ENCODE measurements at regions not wholly inside any gene's neighbourhood (a gene's known extent, or its start where the extent isn't known, plus 50 kb on each side); places are given as distances from the start of the nearest gene placed in this dataset.

- no peak for DNase-seq
Measured at GRCh38 chr20:17138237-17138636, 88.6 kb upstream of the PCSK2 start.

DNA sequence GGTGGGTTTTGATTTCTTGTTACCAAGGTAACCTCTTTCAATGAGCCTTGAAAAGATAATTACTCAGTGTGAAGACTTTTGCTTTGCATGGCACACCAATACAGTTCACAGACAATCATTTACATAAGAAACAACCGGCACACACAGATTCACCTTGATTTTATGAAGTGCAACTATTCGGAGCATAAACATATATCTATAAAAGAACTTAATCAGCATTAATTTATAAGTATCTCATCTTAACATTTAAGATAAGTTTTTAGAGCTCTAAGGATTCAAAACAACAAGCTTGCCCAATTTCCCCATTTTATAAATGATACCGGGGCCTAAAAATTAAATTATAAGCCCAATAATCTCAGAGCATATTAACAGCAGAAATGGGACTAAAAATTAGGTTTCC, 85.9 kb upstream of the PCSK2 start:
- no peak for DNase-seq

DNA sequence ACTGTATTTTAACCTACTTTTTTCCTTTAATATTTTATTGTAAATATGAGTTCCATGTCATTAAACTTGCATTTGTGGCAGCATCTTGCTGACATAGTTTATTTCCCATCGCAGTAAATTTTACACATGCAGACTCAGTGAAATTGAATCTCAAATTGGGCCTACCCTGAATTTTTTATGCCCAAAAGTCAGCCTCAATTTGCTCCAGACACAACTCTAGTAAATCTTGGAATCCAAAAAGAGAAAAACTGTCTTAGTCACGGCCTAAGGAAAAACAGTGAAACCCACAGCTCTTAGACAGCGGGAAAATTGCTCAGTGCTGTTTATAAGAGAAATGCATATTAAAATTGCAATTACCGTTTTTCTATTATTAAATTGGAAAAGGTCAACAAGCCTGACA, 85.3 kb upstream of the PCSK2 start:
- DNase-seq = no peak

DNA sequence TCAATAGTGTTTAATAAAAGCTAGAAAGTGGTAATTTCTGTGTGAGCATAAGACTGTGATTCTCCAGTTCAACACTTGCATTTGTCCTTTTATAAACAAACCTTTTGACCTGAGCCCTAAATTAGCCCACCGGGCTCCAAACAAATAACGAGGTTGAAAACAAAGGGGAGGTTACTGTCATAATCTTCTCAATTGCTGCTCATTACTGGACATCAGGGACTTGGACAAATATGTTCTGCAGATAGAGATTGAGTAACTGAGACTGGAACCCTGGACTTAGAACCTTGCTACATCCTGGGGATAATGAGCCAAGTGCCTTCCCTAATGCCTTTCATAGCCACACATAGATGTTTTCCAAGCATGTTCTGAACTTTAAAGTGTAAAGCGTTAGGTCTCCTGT, 84.2 kb upstream of the PCSK2 start:
- DNase-seq = no peak

GRCh38 chr20:17150858-17151257, 76.0 kb upstream of the PCSK2 start:
- no peak for DNase-seq

DNA sequence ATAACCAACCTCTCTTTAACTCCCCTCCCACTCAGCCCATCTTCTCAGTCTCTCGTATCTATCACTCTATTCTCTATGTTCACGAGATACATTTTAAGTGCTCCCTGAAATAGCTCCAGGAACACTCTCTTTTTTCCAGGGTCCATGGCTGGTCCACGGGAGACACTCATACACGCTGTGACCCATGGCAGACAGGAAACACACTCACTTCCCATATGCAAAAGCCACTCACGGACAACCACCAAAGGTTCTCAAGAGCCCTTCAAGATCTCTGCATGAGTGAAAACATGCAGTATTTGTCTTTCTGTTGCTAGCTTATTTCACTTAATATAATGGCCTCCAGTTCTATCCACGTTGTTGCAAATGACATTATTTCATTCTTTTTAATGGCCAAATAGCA, 71.4 kb upstream of the PCSK2 start:
- no peak for DNase-seq

DNA sequence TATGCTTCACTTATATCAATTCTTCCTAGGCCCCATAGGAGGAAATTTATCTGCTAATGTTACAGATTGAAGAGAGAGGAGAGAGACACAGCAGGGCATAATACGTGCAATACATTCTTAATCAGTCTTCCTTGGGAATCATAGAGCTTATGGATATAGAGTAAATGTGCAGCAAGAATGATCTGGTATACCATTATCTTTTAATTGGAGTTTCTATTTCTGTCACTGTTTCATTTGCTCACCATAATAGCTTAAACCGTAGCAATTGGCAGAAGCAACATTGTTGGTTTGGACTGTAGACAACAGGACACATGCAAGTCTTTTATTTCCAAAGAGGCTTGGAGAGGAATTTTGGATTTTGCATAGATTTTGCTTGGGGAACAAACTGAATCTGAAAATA, 68.1 kb upstream of the PCSK2 start:
- no peak for DNase-seq

DNA sequence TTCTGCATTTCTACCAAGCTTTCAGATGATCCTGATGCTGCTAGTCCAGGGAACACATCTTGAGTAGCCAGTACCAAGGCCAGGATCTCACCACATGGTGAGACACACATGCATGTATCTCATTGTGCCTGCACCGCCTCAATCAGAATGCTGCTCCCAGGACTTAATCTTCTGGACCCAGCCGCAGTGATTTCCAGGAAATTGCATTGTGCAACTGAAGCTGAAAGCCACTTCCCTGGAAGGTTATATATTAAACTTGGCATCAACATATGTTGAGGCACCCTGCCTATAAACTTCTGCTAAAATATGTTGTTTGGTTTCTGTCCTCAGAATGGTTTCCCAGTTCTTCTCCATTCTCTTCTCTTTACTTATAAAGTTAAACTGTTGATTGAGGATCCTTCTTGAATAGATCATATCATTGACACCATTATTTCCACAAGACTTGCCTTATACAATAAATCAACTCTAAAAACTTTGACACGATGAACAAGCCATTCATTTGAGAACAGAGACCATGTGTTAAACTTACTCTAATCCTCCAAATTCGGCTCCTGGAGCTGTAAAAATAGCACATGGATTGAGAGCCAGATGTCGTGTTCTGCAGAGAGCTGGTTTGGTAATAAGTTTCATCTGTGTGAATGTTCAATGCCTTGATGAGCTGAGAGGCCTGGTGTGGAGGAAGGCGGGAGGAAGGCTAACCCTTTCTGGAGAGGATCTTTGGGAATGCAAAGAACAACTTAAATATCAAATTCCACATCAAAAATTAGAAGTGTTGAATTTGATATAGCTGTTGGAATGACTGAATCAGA, 65.0 kb upstream of the PCSK2 start:
- DNase-seq = no peak

DNA sequence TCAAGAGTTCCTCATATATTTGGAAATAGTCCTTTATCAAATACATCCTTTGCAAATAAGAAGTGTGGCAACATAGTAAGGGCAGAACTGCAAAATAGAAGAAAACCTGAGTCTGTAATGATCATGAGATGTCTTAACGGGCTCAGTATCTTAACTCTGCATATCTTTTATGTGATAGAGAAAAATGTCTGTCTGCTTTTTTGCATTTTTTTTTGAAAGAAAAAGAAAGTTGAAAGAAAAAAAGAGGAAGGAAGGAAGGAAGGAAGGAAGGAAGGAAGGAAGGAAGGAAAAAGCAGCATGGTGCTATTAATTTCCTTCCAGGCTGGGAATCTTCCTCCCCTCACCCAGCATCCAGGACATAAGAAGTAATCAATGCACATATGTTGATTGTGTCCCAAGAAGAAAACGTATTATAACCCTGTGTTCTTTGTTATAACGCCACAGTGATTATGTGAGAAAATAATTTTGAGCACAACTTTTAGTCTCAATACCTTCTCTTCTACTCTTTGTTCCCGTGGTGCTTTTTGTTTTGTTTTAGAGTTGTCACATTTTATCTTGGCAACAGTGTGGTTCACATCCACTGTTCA, 58.7 kb upstream of the PCSK2 start:
- no peak for DNase-seq

- peak; percentile 88 for DNase-seq
Measured at GRCh38 chr20:17169585-17170136, 57.2 kb upstream of the PCSK2 start.

- no peak for DNase-seq
Measured at GRCh38 chr20:17171746-17172280, 55.0 kb upstream of the PCSK2 start.

- DNase-seq = no peak
Measured at GRCh38 chr20:17172836-17173516, 53.9 kb upstream of the PCSK2 start.
